SJSA1 (cell line): ENCODE measurements at regions not wholly inside any gene's neighbourhood (a gene's known extent, or its start where the extent isn't known, plus 50 kb on each side); places are given as distances from the start of the nearest gene placed in this dataset.

Experiments
- DNase-seq, 2 experiments: peaks; one replicate each; pipeline ENCODE4 v3.0.0-alpha.2; 2015 to 2020; ENCODE audit warnings: low spot score in 2 of 2, low read depth in 1 of 2
- H3K27ac ChIP-seq: fragments of 250-450 bp; sonication (Bioruptor Pico); 2 replicates; pipeline ENCODE4 v1.5.1; 2020; ENCODE audit warnings: mild to moderate bottlenecking, moderate library complexity
- H3K27me3 ChIP-seq: fragments of 250-450 bp; sonication (Bioruptor Pico); replicated peaks from 2 replicates; pipeline ENCODE4 v1.5.1; 2020; ENCODE audit warnings: mild to moderate bottlenecking, moderate library complexity
- H3K36me3 ChIP-seq: fragments of 250-450 bp; sonication (Bioruptor Pico); 2 replicates; pipeline ENCODE4 v1.5.1; 2020; ENCODE audit warnings: mild to moderate bottlenecking
- H3K4me1 ChIP-seq: fragments of 250-450 bp; sonication (Bioruptor Pico); replicated peaks from 2 replicates; pipeline ENCODE4 v1.6.1; 2021; ENCODE audit warnings: mild to moderate bottlenecking
- H3K4me3 ChIP-seq: fragments of 250-450 bp; sonication (Bioruptor Pico); 2 replicates; pipeline ENCODE4 v1.5.1; 2020; ENCODE audit warnings: mild to moderate bottlenecking
- H3K9me3 ChIP-seq: fragments of 250-450 bp; sonication (Bioruptor Pico); replicated peaks from 2 replicates; pipeline ENCODE4 v1.5.1; 2020; ENCODE audit warnings: mild to moderate bottlenecking

DNA sequence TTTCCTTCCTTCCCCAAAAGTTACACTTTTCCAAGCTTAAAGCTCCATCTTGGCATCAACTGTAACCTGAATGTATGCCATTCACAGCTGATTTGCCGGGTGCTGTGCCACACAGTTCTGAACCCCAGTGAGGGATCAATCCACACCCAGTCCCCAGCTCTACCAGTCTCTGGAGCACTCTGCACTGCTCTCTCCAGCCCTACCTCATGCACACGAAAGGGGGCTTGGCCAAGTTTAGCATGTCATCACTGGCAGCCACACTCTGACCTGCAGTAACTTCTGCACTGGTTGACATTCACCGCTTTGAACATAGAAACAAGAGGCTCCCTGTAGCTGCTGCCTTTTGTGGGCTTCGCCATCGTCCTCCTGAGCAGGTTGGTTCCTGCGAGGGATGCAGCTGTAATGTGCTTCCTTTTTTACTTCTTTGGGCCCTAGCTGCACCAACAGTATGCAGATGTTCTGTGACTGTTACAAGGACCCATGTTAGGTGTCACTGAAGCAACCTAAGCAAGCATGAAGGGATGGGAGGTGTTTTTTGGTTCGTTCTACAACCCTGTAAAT, 135.4 kb upstream of the SLC44A3 start:
- no peak for DNase-seq
- peaks cover 27% of the 10 kb centered on the region for H3K4me1 ChIP-seq
- no peaks in the 10 kb centered on the region for H3K27me3 ChIP-seq
- H3K9me3 ChIP-seq, result no peaks in the 10 kb centered on the region
- H3K4me3 ChIP-seq, result no peak overlapping the region
- H3K36me3 ChIP-seq, result no peaks in the 10 kb centered on the region
- no peak overlapping the region for H3K27ac ChIP-seq

- Histone ChIP-seq H3K36me3 (no peaks in the 10 kb centered on the region), H3K4me1 (peaks cover 24% of the 10 kb centered on the region), H3K4me3 (no peak overlapping the region), H3K9me3 (no peaks in the 10 kb centered on the region), H3K27me3 (no peaks in the 10 kb centered on the region), H3K27ac (no peak overlapping the region)
- peak; percentile 63 to 70 for DNase-seq
These were observed 136.3 kb upstream of the SLC44A3 start for GRCh38 chr1:94683886-94684285.

- H3K4me3 ChIP-seq, result no peak overlapping the region
- DNase-seq, result no peak
- H3K27me3 ChIP-seq, result no peaks in the 10 kb centered on the region
- no peaks in the 10 kb centered on the region for H3K9me3 ChIP-seq
- no peaks in the 10 kb centered on the region for H3K36me3 ChIP-seq
- H3K4me1 ChIP-seq, result peaks cover 43% of the 10 kb centered on the region
- no peak overlapping the region for H3K27ac ChIP-seq
These were observed 138.4 kb upstream of the F3 start for GRCh38 chr1:94680039-94680377.

- Histone ChIP-seq H3K4me1 (peaks cover 44% of the 10 kb centered on the region), H3K36me3 (no peaks in the 10 kb centered on the region), H3K27ac (no peak overlapping the region), H3K4me3 (no peak overlapping the region), H3K9me3 (no peaks in the 10 kb centered on the region), H3K27me3 (no peaks in the 10 kb centered on the region)
- DNase-seq, result no peak
These were observed 137.9 kb upstream of the F3 start for GRCh38 chr1:94679332-94680038.

DNA sequence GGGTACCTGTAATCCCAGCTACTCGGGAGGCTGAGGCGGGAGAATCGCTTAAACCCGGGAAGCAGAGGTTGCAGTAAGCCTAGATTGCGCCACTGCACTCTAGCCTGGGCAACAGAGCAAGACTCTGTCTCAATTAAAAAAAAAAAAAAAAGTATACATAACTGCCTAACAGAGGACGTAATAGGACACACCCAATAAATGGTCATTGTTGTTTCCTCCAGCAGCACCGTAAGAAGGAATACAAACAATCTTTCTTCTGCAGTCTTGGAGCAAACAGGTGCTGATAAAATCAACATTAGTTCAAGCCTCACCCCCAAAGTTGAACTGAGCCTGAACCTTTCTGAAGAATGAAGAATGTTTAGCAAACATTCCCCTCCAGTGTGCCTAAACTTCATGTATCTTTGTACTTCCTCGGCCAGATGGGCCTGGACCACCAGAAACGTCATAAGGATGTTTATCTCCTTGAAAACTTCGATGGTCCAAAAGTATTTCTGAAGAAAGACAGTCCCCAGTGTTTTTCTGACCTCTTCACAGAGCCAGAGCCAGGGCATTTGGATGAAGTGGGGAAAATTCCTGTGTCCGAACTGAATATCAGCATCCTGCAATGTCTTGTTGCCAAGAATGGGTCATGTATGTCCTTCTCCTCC, 136.8 kb upstream of the F3 start:
- H3K4me1 ChIP-seq, result peaks cover 44% of the 10 kb centered on the region
- H3K9me3 ChIP-seq, result no peaks in the 10 kb centered on the region
- H3K36me3 ChIP-seq, result no peaks in the 10 kb centered on the region
- DNase-seq, result no peak
- no peaks in the 10 kb centered on the region for H3K27me3 ChIP-seq
- H3K4me3 ChIP-seq, result no peak overlapping the region
- H3K27ac ChIP-seq, result no peak overlapping the region

GRCh38 chr1:94677714-94678113, 136.2 kb upstream of the F3 start:
- Histone ChIP-seq H3K27me3 (no peaks in the 10 kb centered on the region), H3K27ac (no peak overlapping the region), H3K9me3 (no peaks in the 10 kb centered on the region), H3K4me3 (no peak overlapping the region), H3K4me1 (peaks cover 44% of the 10 kb centered on the region), H3K36me3 (no peaks in the 10 kb centered on the region)
- no peak for DNase-seq

- Histone ChIP-seq H3K4me1 (peaks cover 44% of the 10 kb centered on the region), H3K27me3 (no peaks in the 10 kb centered on the region), H3K9me3 (no peaks in the 10 kb centered on the region), H3K4me3 (no peak overlapping the region), H3K27ac (no peak overlapping the region), H3K36me3 (no peaks in the 10 kb centered on the region)
- DNase-seq, result no peak
These were observed 135.5 kb upstream of the F3 start for GRCh38 chr1:94677087-94677486.

- H3K4me3 ChIP-seq, result no peak overlapping the region
- no peaks in the 10 kb centered on the region for H3K36me3 ChIP-seq
- DNase-seq, result no peak
- no peak overlapping the region for H3K27ac ChIP-seq
- no peaks in the 10 kb centered on the region for H3K9me3 ChIP-seq
- H3K4me1 ChIP-seq, result peaks cover 44% of the 10 kb centered on the region
- no peaks in the 10 kb centered on the region for H3K27me3 ChIP-seq
These were observed 135.1 kb upstream of the F3 start for GRCh38 chr1:94676686-94677085.

- Histone ChIP-seq H3K27ac (peak overlapping the region; percentile 51), H3K4me1 (peaks cover 54% of the 10 kb centered on the region), H3K36me3 (no peaks in the 10 kb centered on the region), H3K9me3 (no peaks in the 10 kb centered on the region), H3K27me3 (no peaks in the 10 kb centered on the region), H3K4me3 (no peak overlapping the region)
- DNase-seq, result peak; percentile 84 to 89
These were observed 133.8 kb upstream of the F3 start for GRCh38 chr1:94675373-94675772.

GRCh38 chr1:94674876-94675275, 133.3 kb upstream of the F3 start:
- H3K27ac ChIP-seq, result peak overlapping the region; percentile 51
- no peak for DNase-seq

DNA sequence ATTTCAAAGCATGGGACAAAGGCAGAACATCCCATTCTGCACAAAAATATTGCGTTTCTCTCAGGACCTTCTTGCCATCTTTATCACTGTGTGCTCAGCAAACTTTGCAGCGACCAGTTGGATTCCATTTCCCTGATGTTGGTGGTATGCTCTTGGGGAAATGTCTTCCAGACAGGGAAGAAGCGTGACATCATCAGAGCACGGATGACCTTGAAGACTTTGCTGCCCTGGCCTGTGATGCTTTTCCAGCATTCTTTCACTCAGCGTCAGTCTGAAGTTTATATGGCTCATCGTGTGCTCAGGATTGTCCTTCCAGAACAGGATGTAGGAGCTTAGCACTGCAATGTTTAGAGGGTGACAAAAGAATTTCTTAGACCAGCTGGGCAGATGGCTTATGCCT, 131.4 kb upstream of the F3 start:
- Histone ChIP-seq H3K36me3 (no peaks in the 10 kb centered on the region), H3K27ac (peak overlapping the region; percentile 68), H3K4me1 (peaks cover 72% of the 10 kb centered on the region), H3K27me3 (no peaks in the 10 kb centered on the region), H3K4me3 (no peak overlapping the region), H3K9me3 (no peaks in the 10 kb centered on the region)
- peak; percentile 73 to 78 for DNase-seq

More at GRCh38 chr1:94674876-94675275, 133.3 kb upstream of the F3 start:
- Histone ChIP-seq H3K27me3 (no peaks in the 10 kb centered on the region), H3K9me3 (no peaks in the 10 kb centered on the region), H3K4me3 (no peak overlapping the region), H3K4me1 (peaks cover 58% of the 10 kb centered on the region), H3K36me3 (no peaks in the 10 kb centered on the region)

DNA sequence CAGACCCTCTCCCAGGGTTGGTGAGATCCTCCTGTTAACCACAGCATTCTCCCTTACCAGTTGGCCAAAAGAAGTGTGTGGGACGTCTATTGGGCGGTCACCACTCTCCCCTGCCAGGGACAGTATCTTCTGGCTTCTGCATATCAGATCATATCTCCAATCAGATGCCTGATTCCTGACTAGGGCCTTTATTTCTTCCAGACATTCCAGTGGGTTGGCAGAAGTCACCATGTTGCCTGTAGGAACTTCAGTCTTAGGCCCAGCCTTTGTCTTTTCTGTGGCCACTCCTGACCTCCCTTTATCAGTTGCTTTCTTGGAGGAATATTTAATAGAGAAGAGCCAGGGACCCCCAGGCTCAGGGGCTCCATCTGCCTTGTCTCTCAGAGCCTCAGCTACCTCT, 130.4 kb upstream of the F3 start:
- DNase-seq, result no peak
- no peak overlapping the region for H3K27ac ChIP-seq
- no peaks in the 10 kb centered on the region for H3K9me3 ChIP-seq
- no peak overlapping the region for H3K4me3 ChIP-seq
- H3K27me3 ChIP-seq, result no peaks in the 10 kb centered on the region
- peaks cover 80% of the 10 kb centered on the region for H3K4me1 ChIP-seq
- no peaks in the 10 kb centered on the region for H3K36me3 ChIP-seq

GRCh38 chr1:94670273-94670672, 128.7 kb upstream of the F3 start:
- Histone ChIP-seq H3K36me3 (no peaks in the 10 kb centered on the region), H3K4me3 (no peak overlapping the region), H3K4me1 (peaks cover 68% of the 10 kb centered on the region), H3K9me3 (no peaks in the 10 kb centered on the region), H3K27ac (no peak overlapping the region), H3K27me3 (no peaks in the 10 kb centered on the region)
- no peak for DNase-seq

DNA sequence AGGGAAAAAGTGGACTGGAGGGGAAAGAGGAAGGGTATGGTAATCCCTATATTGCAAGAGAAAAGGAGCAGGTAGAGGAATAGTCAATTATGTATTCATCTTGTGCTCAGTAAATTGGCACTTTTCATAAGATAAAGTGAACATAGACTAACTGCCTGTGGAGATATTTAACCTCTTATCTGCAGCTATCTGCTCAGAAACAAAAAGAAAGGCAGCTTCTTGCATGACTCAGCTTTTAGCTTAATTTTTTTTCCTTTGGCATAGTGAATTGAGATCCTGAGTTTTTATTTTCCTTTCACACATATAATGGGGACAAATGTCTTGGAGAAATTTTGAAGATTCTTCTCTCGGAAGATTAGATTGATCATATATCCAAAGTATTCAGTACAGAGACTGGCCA, 127.6 kb upstream of the F3 start:
- no peaks in the 10 kb centered on the region for H3K27me3 ChIP-seq
- no peak for DNase-seq
- no peaks in the 10 kb centered on the region for H3K36me3 ChIP-seq
- peaks cover 62% of the 10 kb centered on the region for H3K4me1 ChIP-seq
- H3K4me3 ChIP-seq, result no peak overlapping the region
- H3K9me3 ChIP-seq, result no peaks in the 10 kb centered on the region
- peak overlapping the region; percentile 25 for H3K27ac ChIP-seq
